GM21576 (cell line): ENCODE measurements at regions not wholly inside any gene's neighbourhood (a gene's known extent, or its start where the extent isn't known, plus 50 kb on each side); places are given as distances from the start of the nearest gene placed in this dataset.
"Not testable (repeated sequence)": the region's sequence is repeated elsewhere in the genome, so short reads cannot be mapped to it uniquely, and the experiment has no call there.

Source experiments
- ATAC-seq: cut with Tn5 transposase; IDR thresholded peaks from one replicate; pipeline ENCODE4 v1.9.1; 2021; ENCODE audit warnings: mild to moderate bottlenecking, moderate library complexity; ENCODE audit not compliant: unreplicated experiment

GRCh38 chr1:218015106-218015505 lies 270.0 kb upstream of the RRP15 start:
- ATAC-seq = not testable (repeated sequence)

- no peak for ATAC-seq
Measured at GRCh38 chr1:218024211-218024720, 260.8 kb upstream of the RRP15 start.

- no peak for ATAC-seq
Measured at GRCh38 chr1:218025454-218025853, 259.6 kb upstream of the RRP15 start.

- no peak for ATAC-seq
Measured at GRCh38 chr1:218027152-218027551, 257.9 kb upstream of the RRP15 start.

GRCh38 chr1:218030846-218031245 lies 254.2 kb upstream of the RRP15 start:
- ATAC-seq = no peak

GRCh38 chr1:218031901-218032300 lies 253.2 kb upstream of the RRP15 start:
- no peak for ATAC-seq

GRCh38 chr1:218034468-218034867 lies 250.6 kb upstream of the RRP15 start:
- no peak for ATAC-seq

- no peak for ATAC-seq
Measured at GRCh38 chr1:218048828-218049420, 236.2 kb upstream of the RRP15 start.

- ATAC-seq = no peak
Measured at GRCh38 chr1:218049641-218050040, 235.5 kb upstream of the RRP15 start.

- ATAC-seq = no peak
Measured at GRCh38 chr1:218058730-218059129, 226.4 kb upstream of the RRP15 start.

GRCh38 chr1:218064426-218064825 lies 220.7 kb upstream of the RRP15 start:
- no peak for ATAC-seq

- no peak for ATAC-seq
Measured at GRCh38 chr1:218066332-218066731, 218.8 kb upstream of the RRP15 start.

GRCh38 chr1:218068241-218068640 lies 216.9 kb upstream of the RRP15 start:
- ATAC-seq = no peak

- no peak for ATAC-seq
Measured at GRCh38 chr1:218069180-218069579, 215.9 kb upstream of the RRP15 start.

- ATAC-seq = no peak
Measured at GRCh38 chr1:218073062-218073461, 212.0 kb upstream of the RRP15 start.

GRCh38 chr1:218078916-218079315 lies 206.2 kb upstream of the RRP15 start:
- ATAC-seq = no peak

GRCh38 chr1:218079347-218079746 lies 205.7 kb upstream of the RRP15 start:
- ATAC-seq = no peak

- ATAC-seq = no peak
Measured at GRCh38 chr1:218079820-218080219, 205.3 kb upstream of the RRP15 start.

- ATAC-seq = no peak
Measured at GRCh38 chr1:218080863-218081262, 204.2 kb upstream of the RRP15 start.

GRCh38 chr1:218081358-218081757 lies 203.7 kb upstream of the RRP15 start:
- no peak for ATAC-seq

- ATAC-seq = no peak
Measured at GRCh38 chr1:218090459-218090858, 194.6 kb upstream of the RRP15 start.

- ATAC-seq = no peak
Measured at GRCh38 chr1:218101409-218101808, 183.7 kb upstream of the RRP15 start.

- no peak for ATAC-seq
Measured at GRCh38 chr1:218108034-218108433, 177.1 kb upstream of the RRP15 start.
